ENCODE measurements at regions not wholly inside any gene's neighbourhood (a gene's known extent, or its start where the extent isn't known, plus 50 kb on each side); places are given as distances from the start of the nearest gene placed in this dataset.

DNA sequence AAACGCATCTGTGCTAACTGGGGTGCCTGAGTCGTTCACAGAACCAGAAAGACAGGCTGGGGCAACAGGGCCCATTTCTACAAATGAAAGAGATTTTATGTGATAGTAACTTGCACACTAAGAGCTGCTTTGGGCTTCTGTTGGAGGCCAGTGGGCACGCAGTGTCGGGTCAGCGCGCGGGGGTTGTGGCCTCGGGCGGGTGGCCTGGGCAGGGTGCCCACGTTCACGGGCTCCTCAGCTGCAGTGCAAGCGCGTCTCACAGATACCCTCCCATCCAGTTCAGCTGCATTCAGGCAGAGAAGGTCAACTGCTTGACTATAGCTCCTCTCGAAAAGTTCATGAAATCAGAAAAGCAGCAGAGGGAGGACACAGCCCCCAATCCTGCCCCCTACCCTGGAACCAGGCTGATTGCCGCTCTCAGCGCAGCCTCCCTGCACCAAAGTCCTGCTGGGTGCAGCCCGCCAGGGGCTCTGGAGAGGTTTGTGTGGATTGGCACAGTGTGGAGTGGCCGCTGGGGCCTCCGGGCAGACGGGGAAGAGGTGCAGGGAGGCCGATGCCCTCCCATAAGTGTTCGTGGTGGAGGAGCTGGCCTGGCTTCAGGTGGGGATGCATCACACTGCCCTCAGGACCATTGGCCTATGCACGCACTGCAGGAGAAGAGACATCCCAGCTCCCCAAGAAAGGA lies 582.8 kb downstream of the TCERG1L start:
- no peak for ATAC-seq (ENCODE audit: low read depth)
- no peak overlapping the region for H3K9ac ChIP-seq (ENCODE audit: low read depth, low read length)
- in situ Hi-C loops (cut with MboI; ENCODE audit: low sequenced_read_pairs): no loop called here

More for the DNA sequence above, 582.8 kb downstream of the TCERG1L start:
- no peaks in the 10 kb centered on the region for H3K36me3 ChIP-seq (ENCODE audit: control insufficient read depth, insufficient read depth, low read length)
- no peak overlapping the region for H2BK20ac ChIP-seq (ENCODE audit: low read depth, low read length)
- peaks cover 33% of the 10 kb centered on the region for H3K9me3 ChIP-seq (ENCODE audit: control insufficient read depth, insufficient read depth, low read length)
- H3K4me2 ChIP-seq (ENCODE audit: low read depth, low read length): no peak overlapping the region
- H4K5ac ChIP-seq (ENCODE audit: low read depth, low read length): no peak overlapping the region
- H3K27ac ChIP-seq (ENCODE audit: insufficient read depth, low read length): no peak overlapping the region
- no peak overlapping the region for H3K4ac ChIP-seq (ENCODE audit: low read depth, low read length)
- no peak overlapping the region for H4K8ac ChIP-seq (ENCODE audit: low read depth in 2 of 2, low read length in 2 of 2)
- H3K27me3 ChIP-seq (ENCODE audit: control insufficient read depth, insufficient read depth, low read length): no peaks in the 10 kb centered on the region
- no peaks in the 10 kb centered on the region for H4K20me1 ChIP-seq (ENCODE audit: insufficient read depth, low read length)
- no peak overlapping the region for H3K23ac ChIP-seq (ENCODE audit: low read depth, low read length)
- no TSS peak for BruUV-seq (replicated peaks)
- H2BK5ac ChIP-seq (ENCODE audit: low read depth, low read length, poor library complexity, severe bottlenecking): no peak overlapping the region
- H2AK5ac ChIP-seq (ENCODE audit: low read depth, low read length): no peak overlapping the region
- H2BK120ac ChIP-seq (ENCODE audit: low read depth, low read length): no peak overlapping the region
- H2AFZ ChIP-seq (replicated peaks; ENCODE audit: low read length, poor library complexity): no peak overlapping the region
- 58% methylated on average over 16 of the region's 23 CpGs; no CpG with 5 or more reads in 1 of the 2 experiments for WGBS, 2 experiments (ENCODE audit: extremely low coverage in 2 of 2, insufficient read length in 1 of 2)
- no peaks in the 10 kb centered on the region for H3K79me1 ChIP-seq (ENCODE audit: low read depth in 1 of 2, low read length in 2 of 2)
- H3K4me1 ChIP-seq (ENCODE audit: control insufficient read depth, insufficient read depth, low read length): no peaks in the 10 kb centered on the region
- no peaks in the 10 kb centered on the region for H3K9me1 ChIP-seq (ENCODE audit: insufficient read depth, low read length)
- H4K91ac ChIP-seq (ENCODE audit: insufficient read depth, low read depth, low read length): no peak overlapping the region
- H2BK15ac ChIP-seq (ENCODE audit: low read depth, low read length): no peak overlapping the region
- no peak overlapping the region for H2AK9ac ChIP-seq (replicated peaks; ENCODE audit: low read depth, low read length, poor library complexity)
- no peak overlapping the region for H3K4me3 ChIP-seq (ENCODE audit: insufficient read depth, low read depth, low read length)
- ChIA-PET POLR2A (ENCODE audit: unreplicated experiment) (no interaction called here), CTCF (no interaction called here)
- no peak overlapping the region for H3K14ac ChIP-seq (replicated peaks; ENCODE audit: low read depth, low read length)
- DNase-seq: no peak
- no peak overlapping the region for H3K18ac ChIP-seq (ENCODE audit: low read depth, low read length)
- intact Hi-C loops (cut with micrococcal nuclease): no loop called here
- TF ChIP-seq CHD1 (IDR thresholded peaks at IDR 0.05; ENCODE audit: low read depth, low read length) (no peak), MAFK (IDR thresholded peaks at IDR 0.05; ENCODE audit: low read depth, low read length) (no peak), BHLHE40 (IDR thresholded peaks at IDR 0.05; ENCODE audit: low read depth, low read length) (no peak), FOS (IDR thresholded peaks at IDR 0.05; ENCODE audit: low read depth, low read length) (no peak), NFE2L2 (IDR thresholded peaks at IDR 0.05; ENCODE audit: low read depth, low read length) (no peak), RCOR1 (IDR thresholded peaks at IDR 0.05; ENCODE audit: insufficient replicate concordance, low read length) (no peak), POLR2A (IDR thresholded peaks at IDR 0.05; ENCODE audit: low read depth, low read length) (no peak), ELK1 (IDR thresholded peaks at IDR 0.05; ENCODE audit: borderline replicate concordance, low read depth, low read length) (no peak), MAZ (IDR thresholded peaks at IDR 0.05; ENCODE audit: borderline replicate concordance, low read depth, low read length) (no peak)
- dilution Hi-C loops (cut with HindIII; ENCODE audit: low sequenced_read_pairs, unreplicated experiment): no loop called here
- H3K56ac ChIP-seq (ENCODE audit: extremely low read depth, insufficient read depth, low read length): no peak overlapping the region
